HG03135 (cell line): ENCODE measurements at regions not wholly inside any gene's neighbourhood (a gene's known extent, or its start where the extent isn't known, plus 50 kb on each side); places are given as distances from the start of the nearest gene placed in this dataset.
"Not testable (repeated sequence)": the region's sequence is repeated elsewhere in the genome, so short reads cannot be mapped to it uniquely, and the experiment has no call there.

Experiments used
- ATAC-seq: cut with Tn5 transposase; IDR thresholded peaks from one replicate; pipeline ENCODE4 v1.9.1; 2021; ENCODE audit warnings: mild to moderate bottlenecking, moderate library complexity; ENCODE audit not compliant: unreplicated experiment

- no peak for ATAC-seq
Observed at GRCh38 chr5:23103566-23103965, 250.4 kb upstream of the CDH12 start.

- not testable (repeated sequence) for ATAC-seq
Observed at GRCh38 chr5:23095418-23095817, 242.3 kb upstream of the CDH12 start.

- ATAC-seq = no peak
Observed at GRCh38 chr5:23089286-23089685, 236.1 kb upstream of the CDH12 start.

- ATAC-seq = no peak
Observed at GRCh38 chr5:23084815-23085214, 231.7 kb upstream of the CDH12 start.

GRCh38 chr5:23072179-23072578, 219.0 kb upstream of the CDH12 start:
- ATAC-seq = no peak

- ATAC-seq = no peak
Observed at GRCh38 chr5:23071682-23072081, 218.5 kb upstream of the CDH12 start.

GRCh38 chr5:23064710-23065109, 211.6 kb upstream of the CDH12 start:
- no peak for ATAC-seq

GRCh38 chr5:23053846-23054245, 200.7 kb upstream of the CDH12 start:
- no peak for ATAC-seq

- no peak for ATAC-seq
Observed at GRCh38 chr5:23042226-23042625, 189.1 kb upstream of the CDH12 start.

GRCh38 chr5:23035555-23036090, 182.5 kb upstream of the CDH12 start:
- no peak for ATAC-seq

GRCh38 chr5:23033864-23034263, 180.7 kb upstream of the CDH12 start:
- ATAC-seq = no peak

- ATAC-seq = no peak
Observed at GRCh38 chr5:23029290-23029689, 176.1 kb upstream of the CDH12 start.

- no peak for ATAC-seq
Observed at GRCh38 chr5:23028445-23029021, 175.4 kb upstream of the CDH12 start.

GRCh38 chr5:23027830-23028229, 174.7 kb upstream of the CDH12 start:
- no peak for ATAC-seq

- ATAC-seq = no peak
Observed at GRCh38 chr5:23027331-23027730, 174.2 kb upstream of the CDH12 start.

GRCh38 chr5:23026252-23027170, 173.4 kb upstream of the CDH12 start:
- no peak for ATAC-seq

- ATAC-seq = no peak
Observed at GRCh38 chr5:23025629-23026233, 172.6 kb upstream of the CDH12 start.

GRCh38 chr5:23024470-23024869, 171.3 kb upstream of the CDH12 start:
- ATAC-seq = no peak

GRCh38 chr5:23014825-23015224, 161.7 kb upstream of the CDH12 start:
- ATAC-seq = no peak

GRCh38 chr5:23014266-23014665, 161.1 kb upstream of the CDH12 start:
- no peak for ATAC-seq

- no peak for ATAC-seq
Observed at GRCh38 chr5:23013395-23013998, 160.4 kb upstream of the CDH12 start.
